Naive B cell (primary cell): ENCODE measurements at regions not wholly inside any gene's neighbourhood (a gene's known extent, or its start where the extent isn't known, plus 50 kb on each side); places are given as distances from the start of the nearest gene placed in this dataset.

Experiments used
- ATAC-seq, 2 donors: fragments of 150-1000 bp; cut with Tn5 transposase; 2 replicates each; pipeline ENCODE4 v1.10.0; 2021; ENCODE audit warnings: low read depth in 2 of 2, mild to moderate bottlenecking in 2 of 2, moderate library complexity in 2 of 2
- DNase-seq: peaks from one replicate; pipeline ENCODE4 v3.0.0; 2022
- H3K27ac Mint-ChIP-seq, 6 donors: one replicate each; pipeline ENCODE4 v1.8.0; 2020 to 2022; ENCODE audit warnings: mild to moderate bottlenecking in 6 of 6, mixed read lengths in 6 of 6, moderate library complexity in 5 of 6, inconsistent platforms in 2 of 6
- H3K27me3 Mint-ChIP-seq, 3 donors: one replicate each; pipeline ENCODE4 v1.8.0; 2021 to 2022; ENCODE audit warnings: mixed read lengths in 3 of 3, mild to moderate bottlenecking in 1 of 3
- H3K36me3 Mint-ChIP-seq, 2 donors: one replicate each; pipeline ENCODE4 v1.8.0; 2020 to 2022; ENCODE audit warnings: mixed read lengths in 2 of 2, inconsistent platforms in 1 of 2, mild to moderate bottlenecking in 1 of 2
- H3K4me1 Mint-ChIP-seq, 3 donors: one replicate each; pipeline ENCODE4 v1.8.0; 2020 to 2022; ENCODE audit warnings: mixed read lengths in 3 of 3, inconsistent platforms in 1 of 3, mild to moderate bottlenecking in 1 of 3, moderate library complexity in 1 of 3
- H3K4me3 Mint-ChIP-seq, 8 donors: one replicate each; pipeline ENCODE4 v1.8.0; 2020 to 2022; ENCODE audit warnings: mild to moderate bottlenecking in 8 of 8, mixed read lengths in 8 of 8, moderate library complexity in 8 of 8, inconsistent platforms in 2 of 8
- H3K9me3 Mint-ChIP-seq, 7 donors: one replicate each; pipeline ENCODE4 v1.8.0; 2020 to 2022; ENCODE audit warnings: mixed read lengths in 7 of 7, mild to moderate bottlenecking in 5 of 7, inconsistent platforms in 2 of 7, moderate library complexity in 1 of 7

DNA sequence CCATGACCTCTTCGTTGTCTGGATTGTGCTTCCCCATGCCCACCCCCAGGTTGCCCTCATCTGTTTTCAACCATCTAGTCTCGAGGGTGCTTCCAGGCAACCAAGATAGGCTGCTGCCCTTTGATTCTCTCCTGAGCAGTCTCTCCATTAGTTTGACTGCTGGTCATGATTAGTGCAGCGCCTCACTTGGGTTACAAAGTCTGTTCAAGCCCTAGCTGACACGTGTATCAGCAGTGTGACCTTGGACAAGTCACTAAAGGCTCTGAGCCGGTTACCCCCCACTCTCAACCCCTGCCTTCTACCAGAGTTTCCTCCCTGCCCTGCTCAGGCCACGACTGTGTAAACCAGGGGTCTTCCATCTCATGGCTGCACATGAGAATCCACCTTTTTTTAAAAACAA, 185.3 kb upstream of the PWP1 start:
- Mint-ChIP-seq H3K4me3 (peak overlapping the region in 1 of 8 donors; percentile 1), H3K27me3 (peaks cover 0 to 8% (median 0%) of the 10 kb centered on the region in 3 donors), H3K4me1 (peaks cover 0 to 11% (median 5%) of the 10 kb centered on the region in 3 donors), H3K9me3 (peaks cover 0 to 10% (median 5%) of the 10 kb centered on the region in 7 donors), H3K27ac (peak overlapping the region in 1 of 6 donors; percentile 38), H3K36me3 (peaks cover 4 to 13% of the 10 kb centered on the region in 2 donors)
- no peak for DNase-seq
- no peak for ATAC-seq

DNA sequence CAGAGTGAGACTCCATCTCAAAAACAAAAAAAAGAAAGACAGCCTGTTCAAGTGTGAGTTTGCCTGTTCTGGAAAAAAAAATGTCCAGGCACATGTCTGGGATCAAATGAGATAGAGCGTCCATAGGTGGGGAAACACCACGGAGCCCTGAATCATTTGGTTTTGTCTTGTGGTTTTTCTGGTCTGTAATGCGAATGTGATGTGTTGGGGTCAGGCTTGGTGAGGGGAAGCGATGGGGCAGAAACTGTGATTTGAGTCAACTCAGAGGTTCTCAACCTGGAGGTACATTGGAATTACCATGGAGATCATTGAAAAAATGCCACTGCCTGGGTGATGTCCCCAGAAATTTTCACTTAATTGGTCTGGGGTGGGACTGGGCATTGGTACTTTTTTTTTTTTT, 183.9 kb upstream of the PWP1 start:
- ATAC-seq (no peak), DNase-seq (no peak)
- peaks cover 0 to 10% (median 5%) of the 10 kb centered on the region in 7 donors for H3K9me3 Mint-ChIP-seq
- peaks cover 0 to 8% (median 0%) of the 10 kb centered on the region in 3 donors for H3K4me1 Mint-ChIP-seq
- peaks cover 0 to 8% (median 4%) of the 10 kb centered on the region in 3 donors for H3K27me3 Mint-ChIP-seq
- H3K36me3 Mint-ChIP-seq = peaks cover 4 to 13% of the 10 kb centered on the region in 2 donors
- H3K27ac Mint-ChIP-seq = peak overlapping the region in 1 of 6 donors; percentile 57
- H3K4me3 Mint-ChIP-seq = no peak overlapping the region

DNA sequence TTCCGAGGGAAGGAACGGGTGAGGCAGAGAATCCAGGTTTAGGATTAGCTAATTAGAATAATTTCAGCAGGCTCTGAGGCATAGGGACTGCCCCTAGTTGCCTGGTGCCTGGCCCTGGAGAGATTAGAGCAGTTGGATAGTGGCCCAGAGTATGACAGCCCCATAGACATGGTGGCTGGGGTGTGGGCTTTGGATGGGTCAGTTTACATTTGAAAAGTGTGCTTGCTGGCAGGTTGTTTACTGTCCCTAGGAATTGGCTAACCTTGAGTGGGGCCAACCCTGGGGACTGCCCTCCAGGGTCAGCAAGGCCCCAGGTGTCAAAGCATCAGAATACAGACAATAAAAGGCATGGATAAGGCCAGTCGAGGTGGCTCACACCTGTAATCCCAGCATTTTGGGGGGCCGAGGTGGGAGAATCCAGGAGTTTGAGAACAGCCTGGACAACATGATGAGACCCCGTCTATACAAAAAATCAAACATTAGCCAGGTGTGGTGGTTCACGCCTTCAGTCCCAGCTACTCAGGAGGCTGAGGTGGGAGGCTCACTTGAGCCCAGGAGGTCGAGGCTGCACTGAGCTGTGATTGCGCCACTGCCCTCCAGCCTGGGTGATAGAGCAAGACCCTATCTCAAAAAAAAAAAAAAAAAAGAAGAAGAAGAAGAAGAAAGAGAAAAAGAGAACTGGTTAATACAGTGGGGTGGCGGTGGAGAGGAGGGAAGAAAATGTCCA, 182.3 kb upstream of the PWP1 start:
- peaks cover 0 to 11% (median 9%) of the 10 kb centered on the region in 3 donors for H3K27me3 Mint-ChIP-seq
- H3K9me3 Mint-ChIP-seq = peaks cover 0 to 9% (median 2%) of the 10 kb centered on the region in 7 donors
- H3K36me3 Mint-ChIP-seq = peaks cover 4 to 8% of the 10 kb centered on the region in 2 donors
- ATAC-seq (no peak), DNase-seq (no peak)
- peaks cover 0 to 4% (median 0%) of the 10 kb centered on the region in 3 donors for H3K4me1 Mint-ChIP-seq
- peak overlapping the region in 3 of 6 donors; percentile 28 to 68 (median 39) for H3K27ac Mint-ChIP-seq
- H3K4me3 Mint-ChIP-seq = peak overlapping the region in 1 of 8 donors; percentile 7

DNA sequence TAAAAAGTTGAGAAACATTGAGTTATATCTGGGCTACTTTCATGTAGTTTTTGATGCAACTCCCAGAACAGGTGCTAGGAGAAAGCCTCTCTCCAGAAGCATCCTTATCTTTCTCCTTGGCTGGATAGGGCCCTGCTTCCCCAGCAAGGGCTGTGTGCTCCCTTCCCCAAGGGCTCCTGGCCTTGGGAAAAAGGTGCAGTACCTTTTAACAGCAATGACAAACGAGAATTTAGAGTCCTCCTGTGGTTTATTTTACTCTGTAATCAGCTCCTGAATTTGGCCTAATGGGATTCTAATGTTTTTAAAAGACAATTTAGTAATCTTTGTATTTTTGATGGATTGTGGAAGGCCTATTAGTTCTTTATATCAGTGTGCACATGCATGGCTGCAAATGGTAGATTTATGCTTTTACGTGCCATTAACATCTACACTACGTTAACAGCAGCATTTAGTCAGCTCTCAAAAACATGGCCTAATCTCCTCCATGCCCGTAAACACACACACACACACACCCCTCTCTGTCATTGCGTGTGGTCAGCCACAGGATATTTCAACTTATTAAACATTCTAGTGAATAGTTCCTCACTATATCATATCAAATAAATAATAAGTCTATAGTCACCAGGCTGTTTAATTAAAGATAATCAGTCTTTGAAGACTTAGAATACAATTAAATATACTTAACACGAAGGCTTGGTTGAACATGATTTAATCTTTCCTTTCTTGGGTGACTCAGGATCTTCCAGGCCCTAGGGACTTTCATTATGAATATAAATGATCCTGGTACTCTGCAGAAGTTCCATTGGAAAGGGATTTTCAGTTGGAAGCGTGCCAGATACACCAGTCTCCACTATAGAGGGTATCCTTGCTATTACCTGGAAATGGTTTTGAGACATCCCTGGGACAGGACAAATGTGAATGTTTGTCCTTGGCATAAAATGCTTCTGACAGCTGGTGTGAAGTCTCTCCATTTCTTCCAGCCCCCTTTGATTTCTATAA, 181.4 kb upstream of the PWP1 start:
- DNase-seq (no peak), ATAC-seq (no peak)
- H3K9me3 Mint-ChIP-seq = peaks cover 0 to 9% (median 0%) of the 10 kb centered on the region in 7 donors
- peaks cover 0 to 4% (median 0%) of the 10 kb centered on the region in 3 donors for H3K4me1 Mint-ChIP-seq
- H3K36me3 Mint-ChIP-seq = peaks cover 4 to 8% of the 10 kb centered on the region in 2 donors
- H3K4me3 Mint-ChIP-seq = no peak overlapping the region
- peak overlapping the region in 1 of 6 donors; percentile 39 for H3K27ac Mint-ChIP-seq
- peaks cover 0 to 11% (median 9%) of the 10 kb centered on the region in 3 donors for H3K27me3 Mint-ChIP-seq

DNA sequence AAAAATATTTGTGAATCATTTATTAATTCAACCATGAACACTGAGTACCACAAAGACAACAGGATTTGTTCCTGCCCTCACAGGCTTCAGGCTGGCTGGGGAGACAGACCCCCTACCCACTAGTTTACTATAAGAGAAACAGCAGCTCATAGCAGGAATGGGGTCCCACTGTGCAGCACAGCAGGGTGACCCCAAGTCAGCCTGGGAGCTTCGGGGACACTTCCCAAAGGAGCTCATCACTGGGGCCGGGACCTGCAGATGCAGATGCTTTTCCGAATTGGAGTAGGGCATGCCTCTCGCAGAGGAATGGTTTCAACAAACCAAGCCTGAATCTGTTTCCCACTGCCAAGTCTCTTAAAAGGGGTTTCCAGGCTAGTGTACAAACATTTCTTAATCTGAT, 176.2 kb upstream of the PWP1 start:
- no peak for ATAC-seq
- Mint-ChIP-seq H3K36me3 (peaks cover 0 to 8% of the 10 kb centered on the region in 2 donors), H3K27ac (no peak overlapping the region), H3K9me3 (peaks cover 0 to 5% (median 0%) of the 10 kb centered on the region in 7 donors), H3K4me3 (no peak overlapping the region), H3K4me1 (no peaks in the 10 kb centered on the region), H3K27me3 (peaks cover 0 to 11% (median 9%) of the 10 kb centered on the region in 3 donors)
- no peak for DNase-seq

DNA sequence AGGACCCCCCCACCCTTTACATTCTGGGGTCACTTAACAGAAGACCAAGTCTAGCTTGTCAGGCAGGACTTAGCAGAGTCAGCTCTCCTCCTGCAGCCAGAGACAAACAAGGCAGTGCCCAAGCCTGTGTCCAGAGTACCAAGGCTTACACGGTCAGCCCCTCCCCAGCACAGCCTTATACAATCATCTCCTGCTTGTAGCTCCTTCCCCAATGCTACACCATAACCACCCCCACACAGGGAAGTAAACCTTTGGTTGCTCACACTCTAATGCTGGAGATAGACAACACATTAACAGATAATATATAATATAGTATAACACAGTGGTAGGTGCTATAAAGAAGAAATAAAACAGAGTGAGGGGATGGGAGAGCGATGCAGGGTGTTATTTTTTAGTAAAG, 175.4 kb upstream of the PWP1 start:
- H3K27ac Mint-ChIP-seq = peak overlapping the region in 2 of 6 donors; percentile 64 to 79
- peaks cover 0 to under 1% (median 0%) of the 10 kb centered on the region in 3 donors for H3K4me1 Mint-ChIP-seq
- peaks cover 0 to 5% (median 0%) of the 10 kb centered on the region in 7 donors for H3K9me3 Mint-ChIP-seq
- peaks cover 0 to 11% (median 9%) of the 10 kb centered on the region in 3 donors for H3K27me3 Mint-ChIP-seq
- DNase-seq (no peak), ATAC-seq (no peak)
- no peak overlapping the region for H3K4me3 Mint-ChIP-seq
- peaks cover 0 to 8% of the 10 kb centered on the region in 2 donors for H3K36me3 Mint-ChIP-seq

DNA sequence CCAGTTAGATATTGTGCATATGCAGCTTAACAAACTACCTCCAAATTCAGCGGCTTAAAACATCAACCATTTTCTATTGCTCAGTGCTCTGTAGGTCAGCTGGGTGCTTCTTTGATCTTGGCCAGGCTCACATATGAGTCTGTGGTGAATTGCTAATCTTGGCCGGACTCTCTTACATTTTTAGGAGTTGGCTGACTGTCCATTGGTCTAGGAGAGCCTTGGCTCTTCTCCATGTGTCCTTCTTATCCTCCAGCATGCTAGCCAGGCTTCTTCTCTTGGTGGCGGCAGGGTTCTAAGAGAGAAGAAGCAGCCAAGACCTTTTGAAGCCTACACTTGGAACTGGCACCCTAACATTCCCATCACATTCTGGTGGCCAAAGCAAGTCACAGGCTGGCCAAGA, 174.3 kb upstream of the PWP1 start:
- DNase-seq (no peak), ATAC-seq (no peak)
- peaks cover 0 to 9% (median 7%) of the 10 kb centered on the region in 3 donors for H3K27me3 Mint-ChIP-seq
- no peak overlapping the region for H3K27ac Mint-ChIP-seq
- peaks cover 0 to 8% of the 10 kb centered on the region in 2 donors for H3K36me3 Mint-ChIP-seq
- no peak overlapping the region for H3K4me3 Mint-ChIP-seq
- H3K4me1 Mint-ChIP-seq = peaks cover 5 to 6% (median 5%) of the 10 kb centered on the region in 3 donors
- H3K9me3 Mint-ChIP-seq = peaks cover 0 to 5% (median 0%) of the 10 kb centered on the region in 7 donors

DNA sequence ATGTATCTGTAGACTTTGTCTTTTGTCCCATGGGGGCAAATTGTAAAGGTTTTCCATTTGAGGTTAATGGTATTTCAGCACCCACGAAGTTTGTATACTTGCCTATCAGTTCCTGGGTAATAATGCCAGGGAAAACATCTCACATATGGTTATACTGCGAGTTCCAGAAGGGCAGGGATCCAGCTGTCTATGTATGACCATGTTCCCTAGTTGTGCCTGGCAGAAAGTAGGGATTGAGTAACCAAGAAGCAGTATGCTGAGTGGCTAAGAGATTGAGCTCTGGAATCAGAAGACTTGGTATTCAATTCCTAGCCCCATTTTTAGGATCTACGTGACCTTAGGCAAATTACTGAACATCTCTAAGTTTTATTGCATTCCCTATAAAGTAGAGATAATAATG, 173.2 kb upstream of the PWP1 start:
- DNase-seq (no peak), ATAC-seq (no peak)
- peaks cover 5 to 6% (median 5%) of the 10 kb centered on the region in 3 donors for H3K4me1 Mint-ChIP-seq
- peaks cover 0 to 9% (median 7%) of the 10 kb centered on the region in 3 donors for H3K27me3 Mint-ChIP-seq
- peaks cover 0 to 8% of the 10 kb centered on the region in 2 donors for H3K36me3 Mint-ChIP-seq
- no peak overlapping the region for H3K4me3 Mint-ChIP-seq
- peaks cover 0 to 5% (median 0%) of the 10 kb centered on the region in 7 donors for H3K9me3 Mint-ChIP-seq
- no peak overlapping the region for H3K27ac Mint-ChIP-seq

DNA sequence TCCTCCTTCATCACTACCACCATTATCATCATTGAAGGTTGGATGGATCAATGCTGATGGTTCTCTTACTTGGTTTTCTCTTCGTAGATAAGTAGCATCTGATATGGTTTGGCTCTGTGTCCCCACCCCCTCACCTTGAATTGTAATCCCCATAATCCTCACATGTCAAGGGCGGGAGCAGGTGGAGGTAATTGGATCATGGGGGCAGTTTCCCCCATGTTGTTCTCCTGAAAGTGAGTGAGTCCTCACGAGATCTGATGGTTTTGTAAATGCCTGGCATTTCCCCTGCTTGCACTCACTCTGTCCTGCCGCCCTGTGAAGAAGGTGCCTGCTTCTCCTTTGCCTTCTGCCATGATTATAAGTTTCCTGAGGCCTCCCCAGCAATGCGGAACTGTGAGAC, 172.4 kb upstream of the PWP1 start:
- DNase-seq = no peak
- Mint-ChIP-seq H3K27ac (peak overlapping the region in 2 of 6 donors; percentile 4 to 29), H3K9me3 (no peaks in the 10 kb centered on the region), H3K27me3 (peaks cover 0 to 2% (median under 1%) of the 10 kb centered on the region in 3 donors), H3K36me3 (peaks cover 0 to under 1% of the 10 kb centered on the region in 2 donors), H3K4me3 (no peak overlapping the region), H3K4me1 (peaks cover 5 to 6% (median 5%) of the 10 kb centered on the region in 3 donors)
- ATAC-seq = no peak

DNA sequence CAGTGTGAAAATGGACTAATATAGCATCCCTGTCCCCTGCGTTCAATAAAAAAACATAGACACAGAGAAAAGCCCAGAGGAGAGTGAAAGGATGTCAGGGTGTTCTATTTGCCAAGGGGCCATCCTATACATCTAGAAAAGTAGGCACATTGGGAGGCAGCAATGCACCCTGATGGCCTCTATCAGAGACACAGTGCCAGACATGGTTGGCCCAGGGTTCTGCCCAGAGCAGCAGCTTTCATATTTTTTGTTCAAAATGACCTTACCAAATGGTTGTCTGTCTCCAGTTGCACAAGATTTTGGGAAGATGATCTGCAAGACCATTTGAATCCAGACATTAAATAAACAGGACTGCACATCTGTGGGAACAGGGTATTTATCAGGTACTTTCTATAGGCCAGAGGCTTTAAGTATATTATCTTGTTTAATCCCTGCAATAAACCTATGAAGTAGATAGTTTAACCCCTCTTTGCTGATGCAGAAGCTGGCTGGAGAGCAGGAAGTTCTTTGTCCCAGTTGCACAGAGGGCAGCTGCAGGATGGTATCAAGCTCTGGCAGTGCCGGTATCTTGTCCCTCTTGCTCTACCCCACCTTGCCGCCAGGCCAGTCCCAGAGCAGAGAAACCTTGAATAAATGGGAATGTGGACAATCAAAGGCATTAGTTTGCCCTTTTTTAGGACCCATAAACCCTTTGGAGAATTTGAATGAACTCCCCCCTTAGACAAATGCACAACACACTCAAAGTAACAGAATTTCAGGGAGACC, 171.8 kb upstream of the PWP1 start:
- no peak for DNase-seq
- Mint-ChIP-seq H3K27ac (peak overlapping the region in 3 of 6 donors; percentile 4 to 81 (median 29)), H3K4me1 (peaks cover 5 to 6% (median 5%) of the 10 kb centered on the region in 3 donors), H3K4me3 (no peak overlapping the region), H3K9me3 (no peaks in the 10 kb centered on the region), H3K27me3 (no peaks in the 10 kb centered on the region), H3K36me3 (no peaks in the 10 kb centered on the region)
- no peak for ATAC-seq

DNA sequence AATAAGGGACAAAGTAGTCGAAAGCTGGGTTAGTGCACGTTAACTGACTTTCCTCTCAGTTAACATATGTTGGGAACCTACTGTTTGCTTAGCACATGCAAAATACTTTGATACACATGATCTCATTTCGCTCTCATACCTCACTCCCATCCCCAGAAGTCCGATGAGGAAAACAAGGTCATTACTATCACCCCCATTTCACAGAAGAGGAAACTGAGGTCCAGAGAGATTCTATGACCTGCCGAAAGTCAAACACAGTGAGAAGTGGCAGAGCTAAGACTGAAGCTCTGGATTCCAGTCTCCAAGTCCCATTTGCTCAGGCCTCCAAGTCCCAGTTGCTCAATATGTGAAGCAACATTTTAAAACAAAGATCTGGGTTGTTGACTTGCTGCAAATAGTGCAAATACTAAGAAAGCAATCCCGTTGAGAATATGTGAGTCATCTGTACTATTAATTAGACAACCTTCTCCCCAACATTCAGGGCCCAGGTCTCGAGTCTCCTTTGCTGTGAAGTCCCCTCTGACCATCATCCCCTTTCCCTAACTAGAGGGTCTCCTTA, 170.6 kb upstream of the PWP1 start:
- H3K27me3 Mint-ChIP-seq = no peaks in the 10 kb centered on the region
- peaks cover 5 to 6% (median 5%) of the 10 kb centered on the region in 3 donors for H3K4me1 Mint-ChIP-seq
- no peak for ATAC-seq
- no peak for DNase-seq
- H3K27ac Mint-ChIP-seq = peak overlapping the region in 2 of 6 donors; percentile 47 to 53
- H3K9me3 Mint-ChIP-seq = no peaks in the 10 kb centered on the region
- no peak overlapping the region for H3K4me3 Mint-ChIP-seq
- H3K36me3 Mint-ChIP-seq = no peaks in the 10 kb centered on the region

DNA sequence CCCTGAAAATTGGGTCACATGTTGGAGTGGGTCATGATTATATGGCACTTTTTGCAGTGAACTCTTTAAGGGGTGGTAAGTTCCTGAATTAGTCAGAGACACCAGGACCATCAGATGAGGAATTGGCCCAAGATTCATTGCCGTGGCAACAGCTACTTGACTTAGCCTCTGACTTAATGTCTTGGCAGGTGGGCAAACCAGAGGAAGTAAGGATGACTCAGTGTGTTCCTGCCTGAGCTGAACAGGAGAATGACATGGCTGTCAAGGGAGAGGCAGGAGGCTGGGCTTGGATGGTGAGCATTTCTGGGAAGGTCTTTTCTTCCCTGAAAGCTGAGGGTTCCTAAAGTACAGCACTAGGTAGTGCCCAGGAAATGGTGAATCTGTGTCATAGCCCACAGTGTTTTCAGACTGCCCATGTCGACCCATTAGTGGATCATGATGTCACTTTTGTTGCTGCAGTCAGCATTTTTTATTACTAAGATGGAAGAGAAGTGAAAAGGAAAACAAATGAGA, 170.1 kb upstream of the PWP1 start:
- Mint-ChIP-seq H3K4me1 (peaks cover 5 to 6% (median 5%) of the 10 kb centered on the region in 3 donors), H3K36me3 (no peaks in the 10 kb centered on the region), H3K27me3 (no peaks in the 10 kb centered on the region), H3K9me3 (no peaks in the 10 kb centered on the region), H3K27ac (peak overlapping the region in 2 of 6 donors; percentile 20 to 56), H3K4me3 (peak overlapping the region in 2 of 8 donors; percentile 7 to 61)
- DNase-seq (no peak), ATAC-seq (no peak)
